SK-N-SH treated with all-trans-retinoic acid at 6 μM for 48 hours (cell line): ENCODE measurements at regions not wholly inside any gene's neighbourhood (a gene's known extent, or its start where the extent isn't known, plus 50 kb on each side); places are given as distances from the start of the nearest gene placed in this dataset.

ENCODE experiments used
- ATAC-seq: fragments of 200-7000 bp; cut with Tn5 transposase; 3 replicates; pipeline ENCODE4 v1.9.1; 2020; ENCODE audit warnings: mild to moderate bottlenecking, moderate library complexity
- ARNTL ChIP-seq: fragments of 450-650 bp; formaldehyde crosslinking; IDR thresholded peaks from 2 replicates; pipeline ENCODE4 v1.5.0; 2020; ENCODE audit warnings: low read depth, mild to moderate bottlenecking, moderate library complexity, borderline replicate concordance
- BACH2 ChIP-seq: fragments of 250-450 bp; sonication (Bioruptor Pico); IDR thresholded peaks from 2 replicates; pipeline ENCODE4 v1.9.0; 2021; ENCODE audit warnings: mild to moderate bottlenecking, borderline replicate concordance
- CSDC2 ChIP-seq: fragments of 250-450 bp; sonication (Bioruptor Pico); IDR thresholded peaks from 2 replicates; pipeline ENCODE4 v1.5.0; 2020; ENCODE audit warnings: mild to moderate bottlenecking, moderate library complexity
- CSRNP3 ChIP-seq: fragments of 250-450 bp; sonication (Bioruptor Pico); IDR thresholded peaks from 2 replicates; pipeline ENCODE4 v1.5.1; 2021; ENCODE audit warnings: mild to moderate bottlenecking, moderate library complexity
- ESRRG ChIP-seq: fragments of 250-450 bp; sonication (Bioruptor Pico); IDR thresholded peaks from 2 replicates; pipeline ENCODE4 v1.6.1; 2021; ENCODE audit warnings: mild to moderate bottlenecking
- GLIS3 ChIP-seq: fragments of 250-450 bp; sonication (Bioruptor Pico); IDR thresholded peaks from 2 replicates; pipeline ENCODE4 v1.5.0; 2020; ENCODE audit warnings: mild to moderate bottlenecking, moderate library complexity
- ISL1 ChIP-seq: fragments of 250-450 bp; sonication (Bioruptor Pico); IDR thresholded peaks from 2 replicates; pipeline ENCODE4 v2.1.2; 2022; ENCODE audit warnings: mild to moderate bottlenecking, moderate library complexity
- OSR1 ChIP-seq: fragments of 250-450 bp; sonication (Bioruptor Pico); IDR thresholded peaks from 2 replicates; pipeline ENCODE4 v1.8.0; 2022; ENCODE audit warnings: moderate library complexity, mild to moderate bottlenecking, inconsistent platforms
- POU6F1 ChIP-seq: fragments of 250-450 bp; sonication (Bioruptor Pico); IDR thresholded peaks from 2 replicates; pipeline ENCODE4 v1.8.0; 2021; ENCODE audit warnings: low read depth, mild to moderate bottlenecking, moderate library complexity, borderline replicate concordance
- RARB ChIP-seq: fragments of 250-450 bp; sonication (Bioruptor Pico); IDR thresholded peaks from 2 replicates; pipeline ENCODE4 v1.8.0; 2021; ENCODE audit warnings: mild to moderate bottlenecking, moderate library complexity
- TCF4 ChIP-seq: fragments of 250-450 bp; sonication (Bioruptor Pico); IDR thresholded peaks from 2 replicates; pipeline ENCODE4 v1.8.0; 2021; ENCODE audit warnings: mild to moderate bottlenecking, moderate library complexity, borderline replicate concordance
- TOX ChIP-seq: fragments of 250-450 bp; sonication (Bioruptor Pico); IDR thresholded peaks from 2 replicates; pipeline ENCODE4 v1.8.0; 2021; ENCODE audit warnings: mild to moderate bottlenecking, moderate library complexity, borderline replicate concordance
- TSHZ2 ChIP-seq: fragments of 250-450 bp; sonication (Bioruptor Pico); IDR thresholded peaks from 2 replicates; pipeline ENCODE4 v1.5.0; 2020; ENCODE audit warnings: mild to moderate bottlenecking, moderate library complexity
- ZC3H10 ChIP-seq: fragments of 250-450 bp; sonication (Bioruptor Pico); IDR thresholded peaks from 2 replicates; pipeline ENCODE4 v1.5.1; 2021; ENCODE audit warnings: mild to moderate bottlenecking, moderate library complexity
- ZFP30 ChIP-seq: fragments of 450-650 bp; formaldehyde crosslinking; IDR thresholded peaks from 2 replicates; pipeline ENCODE4 v1.5.0; 2022; ENCODE audit warnings: mild to moderate bottlenecking, moderate library complexity
- ZNF565 ChIP-seq: fragments of 450-650 bp; formaldehyde crosslinking; conservative IDR thresholded peaks from 2 replicates; pipeline ENCODE4 v1.5.0; 2020; ENCODE audit warnings: low read depth, mild to moderate bottlenecking, moderate library complexity
- ZNF70 ChIP-seq: fragments of 450-650 bp; formaldehyde crosslinking; IDR thresholded peaks from 2 replicates; pipeline ENCODE4 v1.5.0; 2020; ENCODE audit warnings: mild to moderate bottlenecking, moderate library complexity
- ZNF8 ChIP-seq: fragments of 450-650 bp; formaldehyde crosslinking; IDR thresholded peaks from 2 replicates; pipeline ENCODE4 v1.5.0; 2020; ENCODE audit warnings: mild to moderate bottlenecking, moderate library complexity
- TF ChIP-seq, protein P1 (sequence below): fragments of 250-450 bp; sonication (Bioruptor Pico); IDR thresholded peaks from 2 replicates; pipeline ENCODE4 v1.8.0; 2020; ENCODE audit warnings: mild to moderate bottlenecking, moderate library complexity, borderline replicate concordance
- TF ChIP-seq, protein P2 (sequence below): fragments of 250-450 bp; sonication (Bioruptor Pico); IDR thresholded peaks from 2 replicates; pipeline ENCODE4 v1.5.1; 2020; ENCODE audit warnings: low read depth, mild to moderate bottlenecking, moderate library complexity

DNA sequence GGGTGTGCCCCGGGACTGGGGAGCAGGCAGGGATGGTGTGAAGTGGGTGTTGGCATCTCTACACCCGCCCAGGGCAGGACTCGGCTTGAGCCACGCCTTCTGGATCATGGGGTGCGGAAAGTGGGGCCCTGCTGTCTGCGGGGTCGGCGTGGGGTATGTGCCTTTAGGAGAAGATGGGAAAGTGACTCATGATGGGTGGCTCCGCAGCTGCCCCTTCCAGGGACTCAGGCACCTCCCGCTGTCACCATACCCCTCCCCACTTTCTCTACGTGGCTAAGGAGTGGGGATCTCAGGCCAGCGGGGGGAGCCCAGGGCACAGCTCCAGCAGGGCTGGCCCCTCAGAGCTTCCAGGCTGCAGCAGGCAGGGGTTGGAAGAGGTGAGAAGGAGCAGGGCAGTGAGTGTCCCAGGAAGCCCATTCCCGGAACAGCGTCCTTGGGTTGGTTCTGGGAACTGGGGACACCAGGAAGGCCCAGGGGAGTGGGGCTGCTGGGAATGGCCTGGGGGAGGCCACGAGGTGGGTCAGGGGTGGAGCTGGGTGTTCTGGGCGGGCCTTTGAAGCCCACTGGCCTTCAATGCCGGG, 102.9 kb upstream of the FGF3 start:
- ATAC-seq: no peak
- TF ChIP-seq ARNTL (CRISPR knock-in tag) (no peak), RARB (CRISPR knock-in tag) (no peak), ZFP30 (CRISPR knock-in tag) (no peak)

- TF ChIP-seq TOX (CRISPR knock-in tag) (no peak), OSR1 (CRISPR knock-in tag) (no peak), ZNF565 (CRISPR knock-in tag) (no peak), ZNF8 (CRISPR knock-in tag) (no peak), ZNF70 (CRISPR knock-in tag) (no peak), RARB (CRISPR knock-in tag) (no peak), ZC3H10 (CRISPR knock-in tag) (no peak), ESRRG (CRISPR knock-in tag) (no peak)
- ATAC-seq: no peak
Observed at GRCh38 chr11:69922596-69923111, 103.4 kb upstream of the FGF3 start.

- ATAC-seq: no peak
- TF ChIP-seq OSR1 (CRISPR knock-in tag) (no peak), ZNF565 (CRISPR knock-in tag) (no peak), ZNF70 (CRISPR knock-in tag) (no peak), RARB (CRISPR knock-in tag) (no peak), ISL1 (CRISPR knock-in tag) (no peak), TSHZ2 (no peak), TCF4 (CRISPR knock-in tag) (no peak), ARNTL (CRISPR knock-in tag) (no peak), CSRNP3 (CRISPR knock-in tag) (no peak), BACH2 (CRISPR knock-in tag) (no peak), POU6F1 (CRISPR knock-in tag) (no peak), CSDC2 (CRISPR knock-in tag) (no peak), TOX (CRISPR knock-in tag) (no peak), ESRRG (CRISPR knock-in tag) (no peak), ZFP30 (CRISPR knock-in tag) (no peak), GLIS3 (CRISPR knock-in tag) (no peak)
- TF ChIP-seq, protein P1, sequence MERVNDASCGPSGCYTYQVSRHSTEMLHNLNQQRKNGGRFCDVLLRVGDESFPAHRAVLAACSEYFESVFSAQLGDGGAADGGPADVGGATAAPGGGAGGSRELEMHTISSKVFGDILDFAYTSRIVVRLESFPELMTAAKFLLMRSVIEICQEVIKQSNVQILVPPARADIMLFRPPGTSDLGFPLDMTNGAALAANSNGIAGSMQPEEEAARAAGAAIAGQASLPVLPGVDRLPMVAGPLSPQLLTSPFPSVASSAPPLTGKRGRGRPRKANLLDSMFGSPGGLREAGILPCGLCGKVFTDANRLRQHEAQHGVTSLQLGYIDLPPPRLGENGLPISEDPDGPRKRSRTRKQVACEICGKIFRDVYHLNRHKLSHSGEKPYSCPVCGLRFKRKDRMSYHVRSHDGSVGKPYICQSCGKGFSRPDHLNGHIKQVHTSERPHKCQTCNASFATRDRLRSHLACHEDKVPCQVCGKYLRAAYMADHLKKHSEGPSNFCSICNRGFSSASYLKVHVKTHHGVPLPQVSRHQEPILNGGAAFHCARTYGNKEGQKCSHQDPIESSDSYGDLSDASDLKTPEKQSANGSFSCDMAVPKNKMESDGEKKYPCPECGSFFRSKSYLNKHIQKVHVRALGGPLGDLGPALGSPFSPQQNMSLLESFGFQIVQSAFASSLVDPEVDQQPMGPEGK (CRISPR knock-in tag): no peak
- TF ChIP-seq, protein P2, sequence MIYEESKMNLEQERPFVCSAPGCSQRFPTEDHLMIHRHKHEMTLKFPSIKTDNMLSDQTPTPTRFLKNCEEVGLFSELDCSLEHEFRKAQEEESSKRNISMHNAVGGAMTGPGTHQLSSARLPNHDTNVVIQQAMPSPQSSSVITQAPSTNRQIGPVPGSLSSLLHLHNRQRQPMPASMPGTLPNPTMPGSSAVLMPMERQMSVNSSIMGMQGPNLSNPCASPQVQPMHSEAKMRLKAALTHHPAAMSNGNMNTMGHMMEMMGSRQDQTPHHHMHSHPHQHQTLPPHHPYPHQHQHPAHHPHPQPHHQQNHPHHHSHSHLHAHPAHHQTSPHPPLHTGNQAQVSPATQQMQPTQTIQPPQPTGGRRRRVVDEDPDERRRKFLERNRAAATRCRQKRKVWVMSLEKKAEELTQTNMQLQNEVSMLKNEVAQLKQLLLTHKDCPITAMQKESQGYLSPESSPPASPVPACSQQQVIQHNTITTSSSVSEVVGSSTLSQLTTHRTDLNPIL (CRISPR knock-in tag): no peak
Observed at GRCh38 chr11:69923196-69923595, 104.0 kb upstream of the FGF3 start.
